ENCODE measurements at regions not wholly inside any gene's neighbourhood (a gene's known extent, or its start where the extent isn't known, plus 50 kb on each side); places are given as distances from the start of the nearest gene placed in this dataset.

GRCh38 chr6:163944897-163945296, 530.4 kb downstream of the QKI start:
- no peaks in the 10 kb centered on the region for H3K9me3 ChIP-seq (replicated peaks; ENCODE audit: insufficient read depth, low read length)
- no peaks in the 10 kb centered on the region for H3K79me2 ChIP-seq (ENCODE audit: low read length)
- no peaks in the 10 kb centered on the region for H3K27me3 ChIP-seq (replicated peaks; ENCODE audit: insufficient read depth, low read length)
- TF ChIP-seq EZH2 (optimal IDR thresholded peaks at IDR 0.05; ENCODE audit: low read depth, low read length) (no peak), CTCF (IDR thresholded peaks at IDR 0.05; ENCODE audit: low read length) (no peak), EZH2phosphoT487 (IDR thresholded peaks at IDR 0.05; ENCODE audit: low read length) (no peak)
- H3F3A ChIP-seq (ENCODE audit: insufficient read depth, low read length), result no peaks in the 10 kb centered on the region
- DNase-seq, result no peak
- no peaks in the 10 kb centered on the region for H3K4me1 ChIP-seq (ENCODE audit: low read length)
- no peaks in the 10 kb centered on the region for H3K9me2 ChIP-seq (replicated peaks; ENCODE audit: insufficient read depth, low read length)
- H3K9ac ChIP-seq (ENCODE audit: low read length), result no peak overlapping the region
- no peak overlapping the region for H2AFZ ChIP-seq (ENCODE audit: low read length)
- H4K20me1 ChIP-seq (ENCODE audit: insufficient read depth, low read length), result no peaks in the 10 kb centered on the region
- H3K36me3 ChIP-seq (replicated peaks; ENCODE audit: insufficient read depth, low read length), result no peaks in the 10 kb centered on the region
- H3K4me3 ChIP-seq (ENCODE audit: low read length), result no peak overlapping the region
- H3K27ac ChIP-seq (ENCODE audit: low read length), result no peak overlapping the region
- H3K4me2 ChIP-seq (ENCODE audit: low read depth, low read length), result no peak overlapping the region

GRCh38 chr6:163943607-163944385, 529.3 kb downstream of the QKI start:
- Histone ChIP-seq H3K79me2 (ENCODE audit: low read length) (no peaks in the 10 kb centered on the region), H3K4me3 (ENCODE audit: low read length) (no peak overlapping the region), H3K9me2 (replicated peaks; ENCODE audit: insufficient read depth, low read length) (no peaks in the 10 kb centered on the region), H3K9ac (ENCODE audit: low read length) (no peak overlapping the region), H3K36me3 (replicated peaks; ENCODE audit: insufficient read depth, low read length) (no peaks in the 10 kb centered on the region), H3K27ac (ENCODE audit: low read length) (no peak overlapping the region), H2AFZ (ENCODE audit: low read length) (no peak overlapping the region), H3F3A (ENCODE audit: insufficient read depth, low read length) (no peaks in the 10 kb centered on the region), H3K4me1 (ENCODE audit: low read length) (no peaks in the 10 kb centered on the region), H3K4me2 (ENCODE audit: low read depth, low read length) (no peak overlapping the region), H4K20me1 (ENCODE audit: insufficient read depth, low read length) (no peaks in the 10 kb centered on the region), H3K27me3 (replicated peaks; ENCODE audit: insufficient read depth, low read length) (no peaks in the 10 kb centered on the region), H3K9me3 (replicated peaks; ENCODE audit: insufficient read depth, low read length) (no peaks in the 10 kb centered on the region)
- TF ChIP-seq EZH2 (optimal IDR thresholded peaks at IDR 0.05; ENCODE audit: low read depth, low read length) (no peak), EZH2phosphoT487 (IDR thresholded peaks at IDR 0.05; ENCODE audit: low read length) (no peak), CTCF (IDR thresholded peaks at IDR 0.05; ENCODE audit: low read length) (no peak)
- no peak for DNase-seq

- Histone ChIP-seq H3K27me3 (replicated peaks; ENCODE audit: insufficient read depth, low read length) (no peaks in the 10 kb centered on the region), H3F3A (ENCODE audit: insufficient read depth, low read length) (no peaks in the 10 kb centered on the region), H3K9me3 (replicated peaks; ENCODE audit: insufficient read depth, low read length) (no peaks in the 10 kb centered on the region), H3K9ac (ENCODE audit: low read length) (no peak overlapping the region), H3K79me2 (ENCODE audit: low read length) (no peaks in the 10 kb centered on the region), H3K27ac (ENCODE audit: low read length) (no peak overlapping the region), H3K4me1 (ENCODE audit: low read length) (no peaks in the 10 kb centered on the region), H3K4me2 (ENCODE audit: low read depth, low read length) (no peak overlapping the region), H3K4me3 (ENCODE audit: low read length) (no peak overlapping the region), H3K36me3 (replicated peaks; ENCODE audit: insufficient read depth, low read length) (no peaks in the 10 kb centered on the region), H4K20me1 (ENCODE audit: insufficient read depth, low read length) (no peaks in the 10 kb centered on the region), H3K9me2 (replicated peaks; ENCODE audit: insufficient read depth, low read length) (no peaks in the 10 kb centered on the region), H2AFZ (ENCODE audit: low read length) (no peak overlapping the region)
- TF ChIP-seq CTCF (IDR thresholded peaks at IDR 0.05; ENCODE audit: low read length), result no peak
- no peak for TF ChIP-seq EZH2phosphoT487 (IDR thresholded peaks at IDR 0.05; ENCODE audit: low read length)
- no peak for TF ChIP-seq EZH2 (optimal IDR thresholded peaks at IDR 0.05; ENCODE audit: low read depth, low read length)
- no peak for DNase-seq
These were observed 528.3 kb downstream of the QKI start for GRCh38 chr6:163942790-163943189.

All from MM.1S (cell line).